Muscle layer of colon (tissue), 2 donors: ENCODE measurements at regions not wholly inside any gene's neighbourhood (a gene's known extent, or its start where the extent isn't known, plus 50 kb on each side); places are given as distances from the start of the nearest gene placed in this dataset.

Experiments
- H3K27ac ChIP-seq: one replicate; pipeline ENCODE4 v1.7.0; 2013; ENCODE audit warnings: low read depth, mild to moderate bottlenecking, low read length, moderate library complexity
- H3K27me3 ChIP-seq, 2 donors: one replicate each; pipeline ENCODE4 v1.7.0; 2013; ENCODE audit warnings: low read length in 2 of 2, mild to moderate bottlenecking in 2 of 2; ENCODE audit not compliant: insufficient read depth in 2 of 2, control insufficient read depth in 1 of 2
- H3K36me3 ChIP-seq: one replicate; pipeline ENCODE4 v1.7.0; 2013; ENCODE audit warnings: mild to moderate bottlenecking, low read length; ENCODE audit not compliant: insufficient read depth
- H3K4me1 ChIP-seq: one replicate; pipeline ENCODE4 v1.7.0; 2013; ENCODE audit warnings: mild to moderate bottlenecking, low read length; ENCODE audit not compliant: insufficient read depth
- H3K4me3 ChIP-seq, 2 donors: one replicate each; pipeline ENCODE4 v1.7.0; 2013; ENCODE audit warnings: low read length in 2 of 2, low read depth in 1 of 2, mild to moderate bottlenecking in 1 of 2, moderate library complexity in 1 of 2
- H3K9ac ChIP-seq: one replicate; pipeline ENCODE4 v1.7.0; 2013; ENCODE audit warnings: low read length
- H3K9me3 ChIP-seq: one replicate; pipeline ENCODE4 v1.7.0; 2013; ENCODE audit warnings: mild to moderate bottlenecking, low read length
- donor health status: abdominal sarcoma.
- donor health status: Adenocarcinoma of cecum.

DNA sequence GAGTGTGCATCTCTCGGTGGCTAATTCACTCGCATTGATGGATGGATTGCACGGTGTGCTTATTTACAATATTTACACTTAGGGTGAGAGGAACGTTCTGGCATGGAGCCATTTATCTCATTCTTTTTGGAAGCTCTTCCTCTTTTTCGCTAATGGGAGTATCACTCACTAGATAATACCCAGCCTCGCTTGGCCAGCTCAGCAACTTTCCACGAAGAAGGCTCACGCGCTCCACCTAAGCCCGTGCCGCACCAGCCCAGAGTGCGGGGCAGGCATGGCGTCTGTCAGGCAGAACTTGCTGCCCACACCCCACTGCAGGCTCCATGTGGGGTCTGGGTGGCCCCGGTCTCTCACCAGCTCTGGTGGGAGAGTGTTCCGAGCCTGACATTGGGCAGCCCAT is 484.9 kb downstream of the NPHP4 start:
- Histone ChIP-seq H3K9me3 (no peaks in the 10 kb centered on the region), H3K27ac (no peak overlapping the region), H3K4me3 (no peak overlapping the region), H3K36me3 (no peaks in the 10 kb centered on the region), H3K27me3 (peaks cover 0 to 23% of the 10 kb centered on the region in 2 donors), H3K4me1 (no peaks in the 10 kb centered on the region), H3K9ac (no peak overlapping the region)

DNA sequence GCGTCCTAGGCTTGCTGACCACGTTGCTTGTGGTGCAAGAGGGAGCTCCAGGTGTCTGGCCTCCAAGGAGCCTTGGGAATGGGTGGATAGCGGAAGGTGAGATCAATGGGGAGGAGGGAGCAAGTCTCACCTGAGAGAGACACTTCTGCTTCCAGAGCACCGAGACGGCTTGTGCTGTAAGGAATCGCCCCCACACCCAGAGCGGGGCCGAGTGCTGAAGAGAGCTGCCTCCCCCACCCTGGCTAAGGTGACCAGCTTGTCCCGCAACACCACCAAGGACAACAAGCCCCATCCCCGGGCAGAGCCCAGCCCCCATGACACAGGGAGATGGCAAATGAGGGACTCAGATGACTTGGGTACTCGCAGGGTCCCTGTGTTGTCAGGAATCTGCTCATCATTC is 485.6 kb downstream of the NPHP4 start:
- no peaks in the 10 kb centered on the region for H3K9me3 ChIP-seq
- H3K9ac ChIP-seq: no peak overlapping the region
- no peak overlapping the region for H3K27ac ChIP-seq
- H3K4me1 ChIP-seq: no peaks in the 10 kb centered on the region
- no peak overlapping the region for H3K4me3 ChIP-seq
- H3K27me3 ChIP-seq: peaks cover 0 to 23% of the 10 kb centered on the region in 2 donors
- no peaks in the 10 kb centered on the region for H3K36me3 ChIP-seq

DNA sequence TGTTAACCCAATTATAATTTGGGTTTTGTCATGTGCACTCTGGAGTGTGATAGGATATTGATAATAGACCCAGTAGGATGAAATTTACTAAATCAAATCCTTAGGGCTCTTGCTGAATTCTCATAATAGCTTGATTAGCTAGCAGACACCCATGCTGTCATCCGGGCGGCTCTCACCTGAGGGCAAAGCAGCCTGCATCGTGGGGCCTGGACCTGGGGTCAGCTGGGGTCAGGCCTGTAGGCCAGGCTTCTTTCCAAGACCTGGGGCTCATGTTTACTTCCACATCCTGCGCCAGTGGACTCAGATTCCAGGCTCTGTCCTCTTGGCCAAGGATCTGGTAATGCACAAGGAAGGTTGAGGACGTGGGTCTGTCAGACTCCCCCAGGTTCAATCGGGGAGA is 486.3 kb downstream of the NPHP4 start:
- no peaks in the 10 kb centered on the region for H3K9me3 ChIP-seq
- no peak overlapping the region for H3K27ac ChIP-seq
- H3K36me3 ChIP-seq: no peaks in the 10 kb centered on the region
- H3K27me3 ChIP-seq: peaks cover 0 to 19% of the 10 kb centered on the region in 2 donors
- no peak overlapping the region for H3K4me3 ChIP-seq
- no peak overlapping the region for H3K9ac ChIP-seq
- no peaks in the 10 kb centered on the region for H3K4me1 ChIP-seq

DNA sequence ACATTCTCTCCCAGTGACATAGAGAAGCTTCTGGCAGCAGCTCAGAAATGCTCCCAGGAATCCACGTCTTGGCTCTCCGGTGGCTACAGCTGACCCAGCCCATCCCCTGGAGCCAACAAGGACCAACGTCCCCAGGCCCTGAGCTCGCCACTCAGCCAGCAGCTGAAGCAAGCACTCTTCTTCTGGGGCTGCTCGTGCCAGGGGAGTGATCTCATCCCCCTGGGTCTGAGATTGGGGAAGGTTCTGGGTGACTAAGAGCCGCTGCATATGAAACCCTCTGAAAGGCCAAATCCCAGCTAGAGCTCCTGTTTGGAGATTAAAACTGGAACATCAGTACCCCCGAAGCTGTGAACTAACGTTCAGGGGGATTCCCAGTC is 487.9 kb downstream of the NPHP4 start:
- no peak overlapping the region for H3K9ac ChIP-seq
- H3K4me3 ChIP-seq: no peak overlapping the region
- no peak overlapping the region for H3K27ac ChIP-seq
- H3K4me1 ChIP-seq: no peaks in the 10 kb centered on the region
- no peaks in the 10 kb centered on the region for H3K9me3 ChIP-seq
- peaks cover 0 to 14% of the 10 kb centered on the region in 2 donors for H3K27me3 ChIP-seq
- no peaks in the 10 kb centered on the region for H3K36me3 ChIP-seq

DNA sequence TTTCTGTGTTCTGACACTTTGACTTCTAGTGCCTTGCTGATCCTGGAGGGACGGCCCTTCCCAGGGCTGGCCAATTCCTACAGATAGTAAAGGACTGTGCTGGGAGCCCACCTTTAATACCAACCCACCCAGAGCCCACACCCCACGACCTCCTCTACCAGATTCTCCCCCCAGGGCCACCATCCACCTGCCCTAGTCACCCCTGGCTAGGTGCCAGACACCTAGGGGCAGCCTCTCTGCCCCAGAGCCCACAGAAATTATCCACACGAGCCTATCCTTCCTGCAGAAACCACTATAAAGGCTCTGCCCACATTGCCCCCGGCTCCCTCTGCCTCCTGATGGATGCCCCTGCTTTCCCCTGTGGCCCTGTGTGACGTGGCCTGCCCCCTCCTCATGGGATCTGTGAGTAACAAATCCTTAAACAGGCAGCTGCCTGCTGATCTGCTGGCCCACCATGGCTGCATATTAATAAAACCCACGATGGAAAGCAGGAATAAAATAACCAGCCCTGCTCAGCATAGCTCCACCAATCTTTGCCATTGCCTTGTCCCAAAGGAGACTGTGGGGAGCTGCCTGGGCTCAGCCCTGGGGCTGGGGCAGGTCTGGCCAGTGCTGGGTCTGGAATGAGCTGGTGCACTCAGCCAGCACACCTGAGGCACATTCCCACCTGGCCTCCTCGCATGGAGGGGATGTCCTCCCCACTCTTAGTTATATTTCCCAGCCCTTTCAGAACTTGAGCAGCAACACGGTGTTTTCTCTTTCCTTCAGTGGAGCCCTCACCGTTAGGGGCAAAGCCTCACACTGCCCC is 488.5 kb downstream of the NPHP4 start:
- Histone ChIP-seq H3K4me1 (no peaks in the 10 kb centered on the region), H3K9me3 (no peaks in the 10 kb centered on the region), H3K4me3 (no peak overlapping the region), H3K27ac (no peak overlapping the region), H3K9ac (no peak overlapping the region), H3K36me3 (no peaks in the 10 kb centered on the region), H3K27me3 (peaks cover 0 to 8% of the 10 kb centered on the region in 2 donors)

DNA sequence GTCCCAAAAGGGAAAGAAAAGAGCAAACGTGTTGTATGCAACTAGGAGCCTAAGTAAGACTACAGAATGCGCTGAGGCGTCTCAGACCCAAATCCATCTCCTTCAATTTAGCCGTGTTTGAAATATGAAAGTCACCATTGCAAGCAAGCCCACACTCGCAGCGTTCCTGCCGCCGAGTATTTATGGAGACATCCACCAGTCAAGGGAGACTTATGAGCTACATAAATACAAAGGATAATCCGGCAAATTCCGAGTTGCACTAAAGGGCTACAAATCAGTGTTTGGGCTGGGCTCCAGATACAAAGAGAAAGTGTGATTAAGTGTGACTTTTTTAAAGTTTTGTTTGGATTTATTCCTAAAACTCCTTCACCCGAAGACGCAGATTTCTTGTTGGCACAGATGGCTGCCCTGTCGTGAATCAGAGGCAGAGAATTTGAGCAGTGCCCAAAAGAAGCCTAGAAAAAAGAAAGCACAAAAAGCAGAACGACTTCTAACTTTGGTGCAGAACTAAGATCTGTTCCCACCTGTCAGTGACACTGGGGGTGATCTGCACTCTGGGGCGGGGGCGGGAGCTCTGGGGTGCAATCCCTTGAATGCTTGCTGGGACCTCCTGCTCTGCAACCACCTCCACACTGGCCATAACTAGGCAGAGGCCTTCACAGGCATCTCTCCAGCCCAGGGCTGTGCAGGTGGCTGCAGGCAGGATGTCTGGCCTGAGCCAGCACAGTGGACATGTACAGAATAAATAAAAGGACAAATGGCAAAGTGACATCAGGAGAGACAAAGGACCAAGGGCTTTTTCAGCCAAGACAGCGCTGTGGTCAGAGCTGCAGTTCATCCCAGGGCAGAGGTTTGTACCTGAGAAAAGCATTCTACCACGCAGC is 489.7 kb downstream of the NPHP4 start:
- H3K27ac ChIP-seq: no peak overlapping the region
- H3K9ac ChIP-seq: no peak overlapping the region
- no peaks in the 10 kb centered on the region for H3K9me3 ChIP-seq
- no peaks in the 10 kb centered on the region for H3K4me1 ChIP-seq
- H3K4me3 ChIP-seq: no peak overlapping the region
- no peaks in the 10 kb centered on the region for H3K27me3 ChIP-seq
- no peaks in the 10 kb centered on the region for H3K36me3 ChIP-seq

DNA sequence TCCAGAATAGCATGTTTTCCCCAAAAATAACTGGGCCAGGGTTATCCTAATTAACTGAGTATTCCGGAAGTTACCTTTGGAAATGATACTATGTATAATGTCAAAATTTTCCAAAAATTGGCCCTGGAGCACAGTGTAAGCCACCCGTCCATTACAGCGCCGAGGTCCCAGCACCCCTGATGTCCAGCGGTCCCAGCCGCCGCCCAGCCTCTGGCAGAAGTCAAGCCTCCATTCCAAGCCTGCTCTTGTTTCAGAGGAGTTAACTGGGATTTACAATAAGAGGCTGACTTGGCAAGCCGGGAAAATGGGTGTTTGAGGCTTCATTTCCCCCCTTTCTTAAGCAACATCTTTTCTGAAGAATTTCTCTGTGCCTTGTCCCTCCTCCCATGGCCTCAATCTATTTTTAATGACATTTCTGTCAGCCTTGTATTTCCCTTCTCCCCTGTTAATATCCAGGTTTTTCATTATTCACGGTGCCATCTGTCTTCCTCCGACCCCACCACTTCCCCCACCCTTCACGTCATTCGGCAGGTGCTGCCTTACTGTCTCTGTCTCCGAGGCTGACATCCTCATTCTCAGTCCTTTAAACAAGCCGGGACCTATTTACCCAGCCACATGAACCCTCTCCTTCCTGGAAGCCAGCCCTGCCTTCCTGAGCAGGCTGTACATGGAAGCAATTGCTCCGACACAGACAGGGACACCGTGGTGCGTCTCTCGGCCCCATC is 490.9 kb downstream of the NPHP4 start:
- no peaks in the 10 kb centered on the region for H3K9me3 ChIP-seq
- no peak overlapping the region for H3K4me3 ChIP-seq
- H3K27ac ChIP-seq: no peak overlapping the region
- H3K9ac ChIP-seq: no peak overlapping the region
- no peaks in the 10 kb centered on the region for H3K4me1 ChIP-seq
- H3K27me3 ChIP-seq: no peaks in the 10 kb centered on the region
- H3K36me3 ChIP-seq: no peaks in the 10 kb centered on the region

DNA sequence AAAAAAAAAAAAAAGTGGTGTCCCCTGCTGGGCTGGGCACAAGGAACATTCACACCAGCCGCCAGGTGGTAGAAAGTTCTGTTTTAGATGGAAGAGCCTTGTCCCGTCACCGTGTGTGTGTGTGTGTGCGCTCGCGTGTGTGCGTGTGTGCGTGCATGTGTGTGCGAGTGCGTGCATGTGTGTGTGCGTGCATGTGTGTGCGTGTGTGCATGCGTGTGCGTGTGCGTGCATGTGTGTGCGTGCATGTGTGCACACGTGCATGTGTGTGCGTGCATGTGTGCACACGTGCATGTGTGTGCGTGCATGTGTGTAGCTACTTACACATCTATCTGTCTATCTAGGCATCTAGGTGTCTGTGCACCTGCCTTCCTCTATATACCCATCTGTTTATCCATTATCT is 491.7 kb downstream of the NPHP4 start:
- H3K27me3 ChIP-seq: no peaks in the 10 kb centered on the region
- H3K36me3 ChIP-seq: no peaks in the 10 kb centered on the region
- H3K27ac ChIP-seq: no peak overlapping the region
- no peaks in the 10 kb centered on the region for H3K9me3 ChIP-seq
- H3K4me1 ChIP-seq: no peaks in the 10 kb centered on the region
- H3K4me3 ChIP-seq: no peak overlapping the region
- no peak overlapping the region for H3K9ac ChIP-seq

DNA sequence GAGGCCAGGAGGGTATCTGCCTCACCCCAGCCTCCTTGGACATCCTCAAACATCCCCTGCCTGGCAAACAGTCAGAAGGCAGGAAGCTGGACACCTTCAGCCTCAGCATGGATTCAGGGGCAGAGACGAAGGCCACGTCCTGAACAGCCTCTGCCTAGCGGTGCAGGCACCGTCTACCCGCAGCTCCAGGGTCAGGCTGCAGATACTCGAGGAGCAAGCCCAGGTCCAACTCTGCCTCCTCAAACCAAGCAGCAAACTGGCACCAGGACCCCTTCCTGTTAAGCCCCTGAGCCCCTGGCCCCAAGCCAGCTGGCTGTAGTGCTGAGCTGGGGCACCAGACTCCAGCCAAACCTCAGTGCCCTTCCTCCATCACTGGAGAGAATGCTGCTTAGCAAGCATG is 494.7 kb downstream of the NPHP4 start:
- no peaks in the 10 kb centered on the region for H3K36me3 ChIP-seq
- H3K27me3 ChIP-seq: no peaks in the 10 kb centered on the region

DNA sequence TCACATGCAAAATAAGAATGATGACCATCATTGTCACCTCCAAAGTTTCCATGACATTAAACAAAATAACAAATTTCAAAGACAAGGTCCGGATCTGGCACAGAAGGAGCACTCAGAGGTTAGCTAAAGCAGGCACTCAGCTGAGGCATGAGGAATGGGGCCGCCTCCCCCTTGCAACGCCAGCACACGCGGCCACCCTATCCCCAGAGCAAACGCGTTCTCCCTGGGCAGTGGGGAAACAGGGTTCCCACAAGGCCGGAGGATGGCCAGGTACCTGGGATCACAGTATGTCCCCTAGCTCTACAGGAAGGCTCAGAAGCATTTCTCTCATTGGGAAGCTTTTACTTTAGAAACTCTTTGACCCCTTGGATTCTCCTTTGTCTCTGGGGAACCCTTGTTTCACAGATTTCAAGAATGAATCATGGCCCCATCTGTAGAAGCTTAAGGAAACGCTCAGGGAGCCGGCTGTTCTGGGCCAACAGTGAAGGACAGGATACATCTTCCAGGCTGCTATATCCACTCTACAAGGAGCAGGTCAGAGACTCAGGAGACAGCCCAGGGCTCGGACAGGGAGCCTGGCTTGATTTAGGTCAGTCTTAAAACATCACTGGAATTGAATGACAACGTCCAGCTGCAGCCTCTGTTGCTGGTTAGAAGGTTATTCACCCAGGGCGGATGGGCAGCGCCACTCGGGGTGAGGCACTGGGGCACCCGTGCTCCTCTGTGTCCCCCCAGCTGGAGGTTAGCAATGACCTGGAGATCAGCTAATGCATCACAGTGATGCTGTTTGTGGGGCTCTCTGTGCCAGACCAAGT is 496.4 kb downstream of the NPHP4 start:
- H3K27me3 ChIP-seq: no peaks in the 10 kb centered on the region
- no peak overlapping the region for H3K4me3 ChIP-seq
- H3K4me1 ChIP-seq: no peaks in the 10 kb centered on the region
- H3K27ac ChIP-seq: no peak overlapping the region
- H3K36me3 ChIP-seq: no peaks in the 10 kb centered on the region
- no peaks in the 10 kb centered on the region for H3K9me3 ChIP-seq
- H3K9ac ChIP-seq: no peak overlapping the region

More for the DNA sequence above, 494.7 kb downstream of the NPHP4 start:
- no peak overlapping the region for H3K9ac ChIP-seq
- H3K27ac ChIP-seq: no peak overlapping the region
- no peaks in the 10 kb centered on the region for H3K9me3 ChIP-seq
- H3K4me3 ChIP-seq: no peak overlapping the region
- no peaks in the 10 kb centered on the region for H3K4me1 ChIP-seq

DNA sequence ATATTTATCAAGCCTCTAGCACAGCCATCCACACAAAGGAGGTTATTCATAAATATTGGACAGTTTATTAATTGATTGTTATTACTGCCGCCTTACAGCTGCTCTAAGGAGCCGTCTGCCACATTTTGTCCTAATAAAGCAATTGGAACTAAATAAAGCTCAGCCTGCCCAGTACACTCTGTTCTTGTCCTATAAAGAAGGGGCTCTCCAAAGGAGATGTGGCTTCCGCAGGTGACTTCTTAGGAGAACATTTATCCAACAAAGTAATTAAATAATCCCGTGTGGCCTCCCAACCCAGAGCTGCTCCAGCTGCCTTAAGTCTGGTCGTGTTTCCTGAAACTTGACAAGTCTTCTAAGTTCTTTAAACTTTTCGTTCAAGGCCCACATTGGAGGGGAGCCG is 497.7 kb downstream of the NPHP4 start:
- no peaks in the 10 kb centered on the region for H3K27me3 ChIP-seq
- no peaks in the 10 kb centered on the region for H3K9me3 ChIP-seq
- no peak overlapping the region for H3K4me3 ChIP-seq
- no peak overlapping the region for H3K27ac ChIP-seq
- H3K9ac ChIP-seq: no peak overlapping the region
- H3K36me3 ChIP-seq: no peaks in the 10 kb centered on the region
- H3K4me1 ChIP-seq: no peaks in the 10 kb centered on the region
